Activated T-cell treated with anti-CD3 and anti-CD28 coated beads for 1 hour (primary cell): ENCODE measurements at regions not wholly inside any gene's neighbourhood (a gene's known extent, or its start where the extent isn't known, plus 50 kb on each side); places are given as distances from the start of the nearest gene placed in this dataset.

Experiments
- DNase-seq: peaks from one replicate; pipeline ENCODE4 v3.0.0-alpha.2; 2020; ENCODE audit warnings: low read depth

- no peak for DNase-seq
Measured at GRCh38 chr7:148950806-148951205, 66.7 kb upstream of the EZH2 start.

DNA sequence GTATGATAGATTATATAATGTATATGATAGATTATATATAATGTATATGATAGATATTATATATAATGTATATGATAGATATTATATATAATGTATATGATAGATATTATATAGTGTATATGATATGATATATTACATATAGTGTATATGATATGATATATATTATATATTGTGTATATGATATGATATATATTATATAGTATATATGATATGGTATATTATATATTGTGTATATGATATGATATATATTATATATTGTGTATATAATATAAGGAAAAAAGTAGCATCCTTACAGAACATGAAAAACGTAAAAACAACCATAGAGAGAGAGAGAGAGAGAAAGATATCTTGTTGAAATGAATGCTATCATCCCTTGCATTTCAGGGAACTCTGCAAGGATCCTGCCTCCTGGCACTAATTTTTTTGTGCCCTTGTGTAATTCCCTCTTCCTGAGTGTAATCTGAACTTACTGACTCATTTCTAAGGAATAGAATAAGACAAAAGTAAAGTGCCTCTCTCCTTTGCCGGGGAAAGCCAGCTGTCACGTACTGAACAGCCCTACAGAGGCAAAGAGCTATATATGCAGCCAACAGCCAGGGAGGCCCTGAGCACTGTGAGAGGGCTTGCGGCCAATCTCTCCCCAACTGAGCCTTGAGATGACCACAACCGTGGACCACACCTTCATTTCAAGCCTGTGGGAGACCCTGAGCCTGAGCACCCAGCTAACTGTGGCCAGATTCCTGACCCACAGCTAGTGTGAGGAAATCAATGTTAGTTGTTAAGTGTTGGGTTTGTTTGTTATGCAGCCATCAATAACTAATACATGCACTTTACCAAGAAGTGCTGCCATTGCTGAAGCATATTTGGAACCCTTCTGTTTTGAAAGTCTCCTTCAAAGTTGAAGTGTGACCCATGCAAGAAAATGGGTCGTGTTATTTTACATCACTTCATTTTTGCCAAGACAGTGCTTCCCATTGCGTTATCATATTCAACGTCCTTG is 61.1 kb upstream of the EZH2 start:
- DNase-seq: no peak

DNA sequence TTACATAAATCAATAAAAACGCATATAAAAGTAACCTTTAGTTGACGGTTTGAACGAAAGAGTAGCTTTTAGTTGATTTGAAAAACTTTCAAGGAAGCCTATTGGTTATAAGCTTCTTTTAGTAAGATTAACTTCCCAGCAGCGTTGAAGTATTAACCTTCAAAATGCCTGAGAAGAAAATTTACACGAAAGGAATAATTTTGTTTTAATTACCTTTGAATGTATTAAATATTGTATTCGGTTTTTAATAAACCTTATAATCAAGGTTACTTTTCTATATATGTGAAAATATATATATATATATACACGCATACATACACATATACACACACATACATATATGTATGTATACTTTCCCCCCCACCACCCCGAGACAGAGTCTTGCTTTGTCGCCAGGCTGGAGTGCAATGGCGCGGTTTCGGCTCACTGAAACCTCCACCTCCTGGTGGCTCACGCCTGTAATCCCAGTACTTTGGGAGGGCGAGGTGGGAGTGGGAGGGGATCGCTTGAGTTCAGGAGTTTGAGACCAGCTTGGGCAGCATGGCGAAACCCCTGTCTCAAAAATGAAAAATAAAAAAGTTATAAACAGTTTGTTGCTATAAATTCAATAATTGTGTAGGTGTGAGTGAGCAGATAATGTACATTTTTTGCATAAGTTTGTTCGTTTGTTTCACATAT is 57.6 kb upstream of the EZH2 start:
- peak; percentile 41 for DNase-seq

GRCh38 chr7:148940702-148941597 is 56.9 kb upstream of the EZH2 start:
- DNase-seq: peak; percentile 46

DNA sequence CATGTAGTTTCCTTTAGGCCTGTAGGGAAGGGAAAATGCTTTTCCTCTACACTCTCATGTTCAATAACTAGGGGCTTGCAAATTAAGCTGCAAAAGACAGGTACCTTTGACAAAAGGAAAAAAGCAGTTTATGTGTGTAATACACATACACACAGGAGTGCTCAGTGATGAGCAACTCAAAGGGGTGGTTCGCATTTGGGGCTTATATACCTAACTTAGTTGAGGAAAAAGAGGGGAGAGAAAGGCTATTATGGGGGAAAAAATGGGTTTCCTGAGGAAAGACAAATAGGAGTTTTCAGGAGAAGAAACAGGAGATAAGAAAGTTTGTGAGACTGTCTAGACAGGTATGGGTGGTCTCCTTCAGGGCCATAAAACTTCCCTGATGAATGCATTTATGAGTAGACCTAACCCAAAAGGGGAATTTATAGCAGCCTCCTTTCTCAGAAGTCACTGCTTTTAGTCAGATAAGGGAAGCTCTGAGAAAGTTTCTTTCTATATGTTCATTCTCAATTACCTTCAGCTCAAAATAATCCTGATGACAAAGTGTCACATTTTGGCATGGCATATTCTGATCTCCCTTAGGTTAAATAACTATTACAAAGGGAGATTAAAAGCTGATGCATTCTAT is 55.2 kb upstream of the EZH2 start:
- no peak for DNase-seq

GRCh38 chr7:148935451-148935850 is 51.4 kb upstream of the EZH2 start:
- no peak for DNase-seq
